Upper lobe of left lung (tissue), 6 donors: ENCODE measurements at regions not wholly inside any gene's neighbourhood (a gene's known extent, or its start where the extent isn't known, plus 50 kb on each side); places are given as distances from the start of the nearest gene placed in this dataset.

Experiments
- ATAC-seq, 2 donors: fragments of 200-7000 bp; cut with Tn5 transposase; one replicate each; pipeline ENCODE4 v1.9.1; 2022; ENCODE audit warnings: mild to moderate bottlenecking in 2 of 2, moderate library complexity in 2 of 2; ENCODE audit not compliant: low FRiP score in 2 of 2
- DNase-seq, 2 donors: peaks; one replicate each; pipeline ENCODE4 v3.0.0-alpha.2; 2019 to 2020
- H3K27ac ChIP-seq, 4 donors: fragments of 200-600 bp; sonication (generic); one replicate each; pipeline ENCODE4 v1.5.1; 2016 to 2019
- H3K27me3 ChIP-seq, 4 donors: fragments of 200-600 bp; sonication (generic); one replicate each; pipeline ENCODE4 v1.5.1; 2017 to 2019
- H3K36me3 ChIP-seq, 4 donors: fragments of 200-600 bp; sonication (generic); one replicate each; pipeline ENCODE4 v1.5.1; 2016 to 2019
- H3K4me1 ChIP-seq, 4 donors: fragments of 200-600 bp; sonication (generic); one replicate each; pipeline ENCODE4 v1.5.1; 2018 to 2019
- H3K4me3 ChIP-seq, 4 donors: fragments of 200-600 bp; sonication (generic); one replicate each; pipeline ENCODE4 v1.5.1; 2017 to 2019; ENCODE audit warnings: mild to moderate bottlenecking in 2 of 4, moderate library complexity in 1 of 4
- H3K9me3 ChIP-seq, 4 donors: fragments of 200-600 bp; sonication (generic); one replicate each; pipeline ENCODE4 v1.5.1; 2018 to 2019
- CTCF ChIP-seq, 6 experiments: fragments of 450-650 bp in 4 of 6; fragments of 200-600 bp in 2 of 6; sonication (generic) in 2 of 6; IDR thresholded peaks; one replicate each; pipeline ENCODE4 v1.5.1; 2016 to 2019; ENCODE audit warnings: antibody characterized with exemption in 6 of 6
- EP300 ChIP-seq, 4 donors: sonication (generic); formaldehyde crosslinking; IDR thresholded peaks; one replicate each; pipeline ENCODE4 v1.5.1; 2017; ENCODE audit warnings: antibody characterized with exemption in 4 of 4, control low read depth in 2 of 4
- POLR2A ChIP-seq, 4 donors: fragments of 450-650 bp; IDR thresholded peaks; one replicate each; pipeline ENCODE4 v1.5.1; 2016 to 2017; ENCODE audit warnings: antibody characterized with exemption in 4 of 4, mild to moderate bottlenecking in 2 of 4
- POLR2AphosphoS5 ChIP-seq, 2 donors: sonication (generic); formaldehyde crosslinking; IDR thresholded peaks; one replicate each; pipeline ENCODE4 v1.5.1; 2017; ENCODE audit warnings: antibody characterized with exemption in 2 of 2
- WGBS, 2 donors: methylation state at CpG; one replicate each; pipeline ENCODE4 v1.1.5; 2017 to 2018; 5-methylcytosine and 5-hydroxymethylcytosine counted together
- donor health status: DM: no; HTN: no; CAD: no; lungs with moderate emphysema.
- donor health status: DM: no; HTN: yes; CAD: no; lungs with severe emphysema.

GRCh38 chr6:40274058-40274457, 313.1 kb downstream of the LRFN2 start:
- H3K36me3 ChIP-seq: no peaks in the 10 kb centered on the region
- H3K9me3 ChIP-seq: no peaks in the 10 kb centered on the region
- WGBS, 2 donors: 83 to 87% methylated on average over 2 of the region's 2 CpGs
- no peak for ATAC-seq
- H3K27ac ChIP-seq: no peak overlapping the region
- H3K4me3 ChIP-seq: no peak overlapping the region
- no peaks in the 10 kb centered on the region for H3K4me1 ChIP-seq
- no peaks in the 10 kb centered on the region for H3K27me3 ChIP-seq
- TF ChIP-seq POLR2A (IDR thresholded peaks at IDR 0.05) (no peak), EP300 (IDR thresholded peaks at IDR 0.05) (no peak), CTCF (IDR thresholded peaks at IDR 0.05) (no peak), POLR2AphosphoS5 (IDR thresholded peaks at IDR 0.05) (no peak)
- no peak for DNase-seq

GRCh38 chr6:40268614-40269013, 318.6 kb downstream of the LRFN2 start:
- ATAC-seq (no peak), DNase-seq (no peak)
- TF ChIP-seq POLR2A (IDR thresholded peaks at IDR 0.05): no peak
- no peak for TF ChIP-seq CTCF (IDR thresholded peaks at IDR 0.05)
- TF ChIP-seq POLR2AphosphoS5 (IDR thresholded peaks at IDR 0.05): no peak
- no peak for TF ChIP-seq EP300 (IDR thresholded peaks at IDR 0.05)
- Histone ChIP-seq H3K36me3 (no peaks in the 10 kb centered on the region), H3K4me3 (no peak overlapping the region), H3K27ac (no peak overlapping the region), H3K27me3 (no peaks in the 10 kb centered on the region), H3K9me3 (no peaks in the 10 kb centered on the region), H3K4me1 (no peaks in the 10 kb centered on the region)
- WGBS, 2 donors: 57 to 61% methylated on average over 5 of the region's 5 CpGs

GRCh38 chr6:40268166-40268565, 319.0 kb downstream of the LRFN2 start:
- no peak for TF ChIP-seq POLR2A (IDR thresholded peaks at IDR 0.05)
- no peak for TF ChIP-seq CTCF (IDR thresholded peaks at IDR 0.05)
- no peak for TF ChIP-seq EP300 (IDR thresholded peaks at IDR 0.05)
- TF ChIP-seq POLR2AphosphoS5 (IDR thresholded peaks at IDR 0.05): no peak
- no peak for DNase-seq
- Histone ChIP-seq H3K27me3 (no peaks in the 10 kb centered on the region), H3K9me3 (no peaks in the 10 kb centered on the region), H3K36me3 (no peaks in the 10 kb centered on the region), H3K27ac (no peak overlapping the region), H3K4me3 (no peak overlapping the region), H3K4me1 (no peaks in the 10 kb centered on the region)
- whole genome bisulfite sequencing, 2 donors: 34 to 42% methylated on average over 2 of the region's 2 CpGs
- ATAC-seq: no peak

- no peak for DNase-seq
- no peaks in the 10 kb centered on the region for H3K36me3 ChIP-seq
- ATAC-seq: no peak
- 66 to 74% methylated on average over 2 of the region's 2 CpGs for WGBS, 2 donors
- no peak overlapping the region for H3K4me3 ChIP-seq
- no peaks in the 10 kb centered on the region for H3K9me3 ChIP-seq
- no peaks in the 10 kb centered on the region for H3K4me1 ChIP-seq
- H3K27me3 ChIP-seq: no peaks in the 10 kb centered on the region
- TF ChIP-seq EP300 (IDR thresholded peaks at IDR 0.05) (no peak), POLR2A (IDR thresholded peaks at IDR 0.05) (no peak), POLR2AphosphoS5 (IDR thresholded peaks at IDR 0.05) (no peak), CTCF (IDR thresholded peaks at IDR 0.05) (no peak)
- H3K27ac ChIP-seq: no peak overlapping the region
Observed at GRCh38 chr6:40265615-40266014, 321.5 kb downstream of the LRFN2 start.

- Histone ChIP-seq H3K4me1 (no peaks in the 10 kb centered on the region), H3K27ac (no peak overlapping the region), H3K4me3 (no peak overlapping the region), H3K9me3 (no peaks in the 10 kb centered on the region), H3K36me3 (no peaks in the 10 kb centered on the region), H3K27me3 (no peaks in the 10 kb centered on the region)
- whole genome bisulfite sequencing, 2 donors: 28 to 42% methylated on average over 2 of the region's 2 CpGs
- TF ChIP-seq POLR2AphosphoS5 (IDR thresholded peaks at IDR 0.05): no peak
- TF ChIP-seq EP300 (IDR thresholded peaks at IDR 0.05): no peak
- TF ChIP-seq POLR2A (IDR thresholded peaks at IDR 0.05): no peak
- TF ChIP-seq CTCF (IDR thresholded peaks at IDR 0.05): no peak
- DNase-seq (no peak), ATAC-seq (no peak)
Observed at GRCh38 chr6:40263970-40264369, 323.2 kb downstream of the LRFN2 start.
